H9 (cell line): ENCODE measurements at regions not wholly inside any gene's neighbourhood (a gene's known extent, or its start where the extent isn't known, plus 50 kb on each side); places are given as distances from the start of the nearest gene placed in this dataset.

Experiments used
- DNase-seq: peaks from one replicate; pipeline ENCODE4 v3.0.0-alpha.2; 2017
- H2AFZ ChIP-seq: one replicate; pipeline ENCODE4 v1.6.1; 2013; ENCODE audit warnings: mild to moderate bottlenecking, low read length, control low read depth, moderate library complexity
- H2AK5ac ChIP-seq: 2 replicates; pipeline ENCODE4 v1.6.1; 2013; ENCODE audit warnings: low read length, control low read depth, mixed read lengths; ENCODE audit not compliant: insufficient read length
- H2BK120ac ChIP-seq: one replicate; pipeline ENCODE4 v1.6.1; 2013; ENCODE audit warnings: low read depth, mild to moderate bottlenecking, low read length, control low read depth, inconsistent platforms; ENCODE audit not compliant: poor library complexity, severe bottlenecking
- H2BK12ac ChIP-seq: 2 replicates; pipeline ENCODE4 v1.6.1; 2013; ENCODE audit warnings: low read length, control low read depth, mixed read lengths, low read depth; ENCODE audit not compliant: insufficient read length
- H2BK15ac ChIP-seq: 2 replicates; pipeline ENCODE4 v1.6.1; 2013; ENCODE audit warnings: low read depth, low read length, control low read depth
- H2BK20ac ChIP-seq: one replicate; pipeline ENCODE4 v1.6.1; 2013; ENCODE audit warnings: low read depth, mild to moderate bottlenecking, low read length, control low read depth, inconsistent platforms; ENCODE audit not compliant: poor library complexity, severe bottlenecking
- H2BK5ac ChIP-seq: 2 replicates; pipeline ENCODE4 v1.6.1; 2013; ENCODE audit warnings: low read length, control low read depth, mixed read lengths; ENCODE audit not compliant: insufficient read length
- H3K14ac ChIP-seq: 2 replicates; pipeline ENCODE4 v1.6.1; 2013; ENCODE audit warnings: low read length, control low read depth; ENCODE audit not compliant: insufficient read depth
- H3K18ac ChIP-seq: 2 replicates; pipeline ENCODE4 v1.6.1; 2013; ENCODE audit warnings: low read depth, mild to moderate bottlenecking, mixed read lengths, low read length, control low read depth; ENCODE audit not compliant: insufficient read length
- H3K23ac ChIP-seq: 2 replicates; pipeline ENCODE4 v1.6.1; 2013; ENCODE audit warnings: low read length, control low read depth, mixed read lengths, low read depth; ENCODE audit not compliant: insufficient read length
- H3K23me2 ChIP-seq: 2 replicates; pipeline ENCODE4 v1.6.1; 2013; ENCODE audit warnings: low read depth, mild to moderate bottlenecking, mixed read lengths, low read length, control low read depth; ENCODE audit not compliant: insufficient read length, poor library complexity, severe bottlenecking
- H3K27ac ChIP-seq: 2 replicates; pipeline ENCODE4 v1.5.1; 2013; ENCODE audit warnings: low read length, control low read depth, mixed read lengths, low read depth; ENCODE audit not compliant: insufficient read length
- H3K27me3 ChIP-seq: 2 replicates; pipeline ENCODE4 v1.6.1; 2013; ENCODE audit warnings: low read length, control low read depth, inconsistent platforms; ENCODE audit not compliant: insufficient read depth
- H3K4ac ChIP-seq: 2 replicates; pipeline ENCODE4 v1.6.1; 2013; ENCODE audit warnings: low read depth, mild to moderate bottlenecking, control low read depth, inconsistent platforms, low read length, moderate library complexity
- H3K4me1 ChIP-seq: 2 replicates; pipeline ENCODE4 v1.6.1; 2013; ENCODE audit warnings: low read length, control low read depth, inconsistent platforms; ENCODE audit not compliant: insufficient read depth
- H3K4me2 ChIP-seq: 2 replicates; pipeline ENCODE4 v1.6.1; 2013; ENCODE audit warnings: low read length, control low read depth, mixed read lengths; ENCODE audit not compliant: insufficient read length, insufficient read depth
- H3K56ac ChIP-seq: 2 replicates; pipeline ENCODE4 v1.6.1; 2013; ENCODE audit warnings: low read depth, mild to moderate bottlenecking, mixed read lengths, low read length, control low read depth; ENCODE audit not compliant: insufficient read length
- H3K79me1 ChIP-seq: 2 replicates; pipeline ENCODE4 v1.6.1; 2013; ENCODE audit warnings: low read depth, mild to moderate bottlenecking, moderate library complexity, low read length, control low read depth, inconsistent platforms; ENCODE audit not compliant: insufficient read depth, poor library complexity, severe bottlenecking
- H3K79me2 ChIP-seq: 2 replicates; pipeline ENCODE4 v1.6.1; 2013; ENCODE audit warnings: low read length, control low read depth, inconsistent platforms; ENCODE audit not compliant: insufficient read depth
- H3K9ac ChIP-seq: 2 replicates; pipeline ENCODE4 v1.6.1; 2013; ENCODE audit warnings: low read length, control low read depth, mixed read lengths; ENCODE audit not compliant: insufficient read length; ENCODE audit errors: extremely low read depth
- H3K9me3 ChIP-seq: one replicate; pipeline ENCODE4 v1.6.1; 2013; ENCODE audit warnings: low read depth, low read length, inconsistent platforms; ENCODE audit not compliant: control insufficient read depth
- H3T11ph ChIP-seq: one replicate; pipeline ENCODE4 v1.6.1; 2013; ENCODE audit warnings: mild to moderate bottlenecking, low read length, control low read depth, inconsistent platforms
- H4K20me1 ChIP-seq: one replicate; pipeline ENCODE4 v1.6.1; 2013; ENCODE audit not compliant: control insufficient read depth, insufficient read length, insufficient read depth
- H4K5ac ChIP-seq: 2 replicates; pipeline ENCODE4 v1.6.1; 2013; ENCODE audit warnings: low read depth, mild to moderate bottlenecking, mixed read lengths, low read length, control low read depth; ENCODE audit not compliant: insufficient read length
- H4K8ac ChIP-seq: replicated peaks from 2 replicates; pipeline ENCODE4 v1.6.1; 2013; ENCODE audit warnings: low read length, control low read depth, mixed read lengths, low read depth; ENCODE audit not compliant: insufficient read length
- H4K91ac ChIP-seq: 2 replicates; pipeline ENCODE4 v1.6.1; 2013; ENCODE audit warnings: low read depth, mild to moderate bottlenecking, moderate library complexity, mixed read lengths, low read length, control low read depth; ENCODE audit not compliant: insufficient read length
- H3K27ac Mint-ChIP-seq, 3 experiments: 2 replicates in 2 of 3; 3 replicates in 1 of 3; pipeline ENCODE4 v1.8.0; 2020 to 2021; ENCODE audit warnings: mixed read lengths in 3 of 3, mild to moderate bottlenecking in 1 of 3, moderate library complexity in 1 of 3
- H3K27me3 Mint-ChIP-seq: 2 replicates; pipeline ENCODE4 v1.8.0; 2021; ENCODE audit warnings: low read depth, mild to moderate bottlenecking, moderate library complexity, mixed read lengths
- H3K36me3 Mint-ChIP-seq, 3 experiments: 2 replicates in 2 of 3; 3 replicates in 1 of 3; pipeline ENCODE4 v1.8.0; 2020 to 2021; ENCODE audit warnings: low read depth in 3 of 3, mixed read lengths in 3 of 3; ENCODE audit not compliant: insufficient read depth in 1 of 3
- H3K4me1 Mint-ChIP-seq, 2 experiments: 2 replicates each; pipeline ENCODE4 v1.8.0; 2020; ENCODE audit warnings: mixed read lengths in 2 of 2
- H3K4me3 Mint-ChIP-seq, 2 experiments: 2 replicates in 1 of 2; 3 replicates in 1 of 2; pipeline ENCODE4 v1.8.0; 2020 to 2021; ENCODE audit warnings: mild to moderate bottlenecking in 2 of 2, mixed read lengths in 2 of 2, moderate library complexity in 1 of 2
- H3K9me3 Mint-ChIP-seq, 2 experiments: 2 replicates in 1 of 2; 3 replicates in 1 of 2; pipeline ENCODE4 v1.8.0; 2020; ENCODE audit warnings: mild to moderate bottlenecking in 2 of 2, mixed read lengths in 2 of 2, moderate library complexity in 1 of 2
- CTCF ChIP-seq: fragments of 200-600 bp; sonication (generic); conservative IDR thresholded peaks from 3 replicates; pipeline ENCODE4 v1.8.0; 2021; ENCODE audit warnings: antibody characterized with exemption, mild to moderate bottlenecking
- WGBS: extraction: QIAGEN DNeasy Blood & Tissue Kit; methylation state at CpG from one replicate; pipeline ENCODE4 v1.1.7; 2013; ENCODE audit warnings: missing lambda C conversion rate, low lambda C conversion rate, mixed read lengths; ENCODE audit not compliant: insufficient read length; ENCODE audit errors: extremely low coverage; 5-methylcytosine and 5-hydroxymethylcytosine counted together

GRCh38 chr10:8296090-8296733, 241.7 kb downstream of the GATA3 start:
- H3K27me3 ChIP-seq = no peaks in the 10 kb centered on the region; the same call in 1 of the 2 replicates
- Mint-ChIP-seq H3K36me3 (no peaks in the 10 kb centered on the region), H3K4me1 (peaks cover 16 to 17% of the 10 kb centered on the region in 2 experiments), H3K9me3 (no peaks in the 10 kb centered on the region; a peak in 1 of 5 replicates), H3K27ac (peak overlapping the region in 1 of 3 experiments; percentile 54; a peak in 1 of 7 replicates), H3K27me3 (peaks cover 41% of the 10 kb centered on the region), H3K4me3 (peak overlapping the region; percentile 66 to 69; a peak in 4 of 5 replicates)
- peaks cover 2% of the 10 kb centered on the region; the same call in 1 of the 2 replicates for H3K4me1 ChIP-seq
- no peak overlapping the region for H2AK5ac ChIP-seq
- H3K4me2 ChIP-seq = peak overlapping the region; percentile 35
- H2BK20ac ChIP-seq = no peak overlapping the region
- H2BK15ac ChIP-seq = no peak overlapping the region
- H3K9ac ChIP-seq = no peak overlapping the region
- no peak overlapping the region for H3K14ac ChIP-seq
- no peaks in the 10 kb centered on the region for H3K79me2 ChIP-seq
- H4K8ac ChIP-seq = no peak overlapping the region
- H3K9me3 ChIP-seq = no peaks in the 10 kb centered on the region
- H3K79me1 ChIP-seq = no peaks in the 10 kb centered on the region
- no peak for TF ChIP-seq CTCF
- H4K5ac ChIP-seq = peak overlapping the region; percentile 33
- WGBS = no CpG with 5 or more reads among the region's 22 CpGs
- no peak overlapping the region for H2BK120ac ChIP-seq
- H3K4ac ChIP-seq = no peak overlapping the region
- peak overlapping the region; percentile 45 for H3K18ac ChIP-seq
- peaks cover 3% of the 10 kb centered on the region for H3K23me2 ChIP-seq
- no peaks in the 10 kb centered on the region for H4K20me1 ChIP-seq
- H3K23ac ChIP-seq = no peak overlapping the region
- H2BK12ac ChIP-seq = no peak overlapping the region
- H2AFZ ChIP-seq = peak overlapping the region; percentile 22
- H2BK5ac ChIP-seq = no peak overlapping the region
- H3T11ph ChIP-seq = no peak overlapping the region
- H4K91ac ChIP-seq = no peak overlapping the region
- H3K56ac ChIP-seq = no peak overlapping the region
- peak; percentile 72 for DNase-seq
- no peak overlapping the region for H3K27ac ChIP-seq
